Right lung (tissue), 2 donors: ENCODE measurements at regions not wholly inside any gene's neighbourhood (a gene's known extent, or its start where the extent isn't known, plus 50 kb on each side); places are given as distances from the start of the nearest gene placed in this dataset.
"Not testable (repeated sequence)": the region's sequence is repeated elsewhere in the genome, so short reads cannot be mapped to it uniquely, and the experiment has no call there.

Source experiments
- DNase-seq, 2 donors: peaks; one replicate each; pipeline ENCODE4 v3.0.0-alpha.2; 2013

- peak in 1 of 2 donors; percentile 53 for DNase-seq
Observed at GRCh38 chr12:8390001-8390777, 65.6 kb upstream of the CLEC6A start.

- peak; percentile 20 to 27 for DNase-seq
Observed at GRCh38 chr12:8396225-8397071, 59.3 kb upstream of the CLEC6A start.

- DNase-seq, result not testable (repeated sequence)
Observed at GRCh38 chr12:8397378-8397777, 58.4 kb upstream of the CLEC6A start.

GRCh38 chr12:8399496-8400034, 56.2 kb upstream of the CLEC6A start:
- DNase-seq, result not testable (repeated sequence)

GRCh38 chr12:8403834-8404233, 51.9 kb upstream of the CLEC6A start:
- not testable (repeated sequence) for DNase-seq

- DNase-seq, result not testable (repeated sequence)
Observed at GRCh38 chr12:8404341-8404740, 51.4 kb upstream of the CLEC6A start.
